NCI-H1436 treated with DMSO at 0.1 percent for 48 hours (cell line): ENCODE measurements at regions not wholly inside any gene's neighbourhood (a gene's known extent, or its start where the extent isn't known, plus 50 kb on each side); places are given as distances from the start of the nearest gene placed in this dataset.
"Not testable (repeated sequence)": the region's sequence is repeated elsewhere in the genome, so short reads cannot be mapped to it uniquely, and the experiment has no call there.

ENCODE experiments used
- DNase-seq: peaks from one replicate; lab custom pipeline; 2025; lab: John Stamatoyannopoulos, UW

DNA sequence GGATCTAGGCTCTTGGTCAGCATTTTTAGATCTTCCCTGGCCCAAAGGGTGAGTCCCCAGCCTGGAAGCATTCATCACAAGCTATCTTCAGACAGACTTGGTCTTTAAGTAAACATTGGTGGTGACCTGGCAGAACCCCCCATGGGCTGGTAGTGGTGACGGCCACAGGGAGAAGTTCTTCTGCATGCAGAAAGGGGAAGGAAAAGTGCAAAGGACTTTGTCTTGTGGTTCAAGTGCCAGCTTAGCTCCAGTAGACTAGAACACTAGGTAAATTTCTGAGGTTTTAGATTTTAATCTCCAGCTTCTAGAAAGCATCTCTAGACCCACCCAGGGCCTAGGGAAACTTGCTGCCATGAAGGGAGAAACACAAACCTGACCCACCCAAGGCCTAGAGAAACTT is 584.0 kb downstream of the CHSY3 start:
- DNase-seq, result no peak

DNA sequence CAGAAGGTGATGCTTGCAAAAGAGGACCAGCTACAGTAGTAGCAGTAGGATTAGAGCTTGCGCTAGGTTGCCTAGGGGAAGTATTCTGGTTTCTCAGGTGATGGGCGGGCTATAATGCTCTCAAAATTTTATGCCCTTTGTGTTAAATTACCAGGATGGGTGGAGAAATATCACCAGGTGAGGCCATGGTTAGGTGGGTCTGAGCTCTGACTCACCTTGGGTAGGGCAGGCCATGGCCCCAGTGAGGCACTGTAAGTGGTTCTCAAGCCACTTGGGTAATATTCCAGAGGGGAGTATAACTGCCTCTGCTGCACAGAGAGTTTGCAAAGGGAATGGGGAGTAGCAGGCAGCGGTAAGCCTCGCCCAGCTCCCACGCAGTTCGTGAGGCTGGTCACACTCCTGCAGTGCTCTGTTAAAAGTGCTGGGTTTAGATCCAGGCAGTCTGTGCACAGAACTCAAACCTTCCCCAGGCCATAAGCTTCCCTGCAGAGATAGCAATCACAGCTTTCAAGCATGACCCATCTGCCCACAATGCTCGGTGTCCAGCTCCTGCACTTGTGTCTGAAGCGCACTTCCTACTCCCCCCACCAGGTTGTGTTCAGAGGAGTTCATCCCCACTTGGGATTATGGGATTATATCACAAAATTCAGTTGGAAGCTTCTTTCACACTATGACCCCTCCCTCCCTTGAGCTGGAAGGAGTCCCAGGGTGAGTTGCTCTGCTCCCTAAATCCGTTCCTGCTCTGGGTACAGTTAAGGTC is 575.0 kb downstream of the CHSY3 start:
- no peak for DNase-seq

DNA sequence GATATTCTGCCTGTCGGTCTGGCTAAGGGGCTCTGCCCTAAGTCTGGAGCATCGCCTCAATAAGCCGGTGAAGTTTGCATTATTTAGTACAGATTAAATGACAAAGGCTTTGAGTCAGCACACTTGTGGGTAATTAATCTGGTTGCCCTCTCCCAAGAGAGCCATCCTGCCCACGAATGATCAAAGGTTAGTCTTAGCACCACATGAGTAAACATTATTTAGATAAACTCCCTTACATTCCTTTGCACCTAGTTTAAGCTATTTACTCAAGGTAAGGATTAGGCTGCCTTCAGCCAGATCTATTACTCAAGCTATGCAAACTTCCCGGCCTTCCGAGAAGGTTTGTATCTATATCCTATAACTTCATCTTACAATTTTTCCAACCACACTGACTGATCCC is 572.1 kb downstream of the CHSY3 start:
- no peak for DNase-seq

DNA sequence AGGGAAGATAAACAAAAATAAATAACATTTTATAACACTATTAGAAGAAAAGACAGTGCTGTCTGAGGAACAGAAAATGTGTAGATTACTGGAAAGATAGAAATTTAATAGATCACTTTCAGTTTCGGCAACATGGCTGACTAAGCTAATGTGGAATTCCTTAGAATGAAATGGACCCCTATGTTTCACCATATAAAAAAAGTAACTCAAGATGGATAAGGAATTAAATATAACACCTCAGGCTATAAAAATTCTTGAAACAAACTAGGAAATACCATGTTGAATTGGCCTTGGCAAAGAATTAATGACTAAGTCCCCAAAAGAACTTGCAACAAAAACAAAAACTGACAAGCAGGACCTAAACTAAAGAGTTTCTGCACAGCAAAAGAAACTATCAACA is 558.3 kb downstream of the CHSY3 start:
- no peak for DNase-seq

DNA sequence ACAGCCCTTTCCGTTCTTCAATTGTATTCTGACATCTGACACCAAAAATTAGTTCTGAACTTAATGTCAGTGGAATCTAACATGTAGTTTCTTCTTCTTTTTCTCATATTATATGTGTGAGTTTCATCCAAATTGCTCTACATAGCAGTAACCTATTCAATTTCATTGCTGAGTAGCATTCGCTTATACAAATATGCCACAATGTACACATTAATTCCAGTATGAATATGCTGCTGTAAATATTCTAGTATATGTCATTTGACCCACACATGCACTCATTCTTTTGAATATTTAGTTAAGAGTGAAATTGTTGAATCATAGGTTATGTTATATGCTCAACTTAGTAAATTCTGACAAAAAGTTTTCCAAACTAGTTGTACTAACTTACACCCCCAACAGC is 550.9 kb downstream of the CHSY3 start:
- no peak for DNase-seq

DNA sequence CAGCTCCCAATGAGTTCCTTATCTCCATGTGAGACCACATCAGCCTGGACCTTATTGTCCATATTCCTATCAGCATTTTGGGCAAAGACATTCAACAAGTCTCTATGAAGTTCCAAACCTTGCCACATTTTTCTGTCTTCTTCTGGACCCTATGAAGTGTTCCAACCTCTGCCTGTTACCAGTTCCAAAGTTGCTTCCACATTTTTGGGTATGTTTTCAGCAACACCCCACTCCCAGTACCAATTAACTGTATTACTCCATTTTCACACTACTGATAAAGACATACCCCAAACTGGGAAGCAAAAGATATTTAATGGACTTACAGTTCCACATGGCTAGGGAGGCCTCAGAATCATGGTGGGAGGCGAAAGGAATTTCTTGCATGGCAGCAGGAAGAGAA is 548.5 kb downstream of the CHSY3 start:
- DNase-seq, result no peak

DNA sequence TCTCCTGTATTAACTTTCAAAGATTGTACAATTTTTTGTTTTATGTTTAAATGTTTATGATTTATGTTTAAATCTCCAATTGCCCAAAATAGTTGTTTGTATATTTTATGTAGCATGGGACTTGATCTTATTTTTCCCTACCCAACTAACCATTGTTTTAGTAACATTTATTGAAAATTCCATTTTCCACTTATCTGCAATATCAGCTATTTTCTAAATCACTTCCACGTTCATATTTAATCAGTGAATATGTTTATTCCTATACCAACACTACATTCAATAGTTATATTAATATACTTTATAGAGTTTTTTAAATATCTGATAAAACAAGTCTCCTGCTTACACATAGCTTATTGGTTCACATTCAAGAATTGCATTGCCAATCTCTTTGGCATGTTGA is 532.2 kb downstream of the CHSY3 start:
- no peak for DNase-seq

DNA sequence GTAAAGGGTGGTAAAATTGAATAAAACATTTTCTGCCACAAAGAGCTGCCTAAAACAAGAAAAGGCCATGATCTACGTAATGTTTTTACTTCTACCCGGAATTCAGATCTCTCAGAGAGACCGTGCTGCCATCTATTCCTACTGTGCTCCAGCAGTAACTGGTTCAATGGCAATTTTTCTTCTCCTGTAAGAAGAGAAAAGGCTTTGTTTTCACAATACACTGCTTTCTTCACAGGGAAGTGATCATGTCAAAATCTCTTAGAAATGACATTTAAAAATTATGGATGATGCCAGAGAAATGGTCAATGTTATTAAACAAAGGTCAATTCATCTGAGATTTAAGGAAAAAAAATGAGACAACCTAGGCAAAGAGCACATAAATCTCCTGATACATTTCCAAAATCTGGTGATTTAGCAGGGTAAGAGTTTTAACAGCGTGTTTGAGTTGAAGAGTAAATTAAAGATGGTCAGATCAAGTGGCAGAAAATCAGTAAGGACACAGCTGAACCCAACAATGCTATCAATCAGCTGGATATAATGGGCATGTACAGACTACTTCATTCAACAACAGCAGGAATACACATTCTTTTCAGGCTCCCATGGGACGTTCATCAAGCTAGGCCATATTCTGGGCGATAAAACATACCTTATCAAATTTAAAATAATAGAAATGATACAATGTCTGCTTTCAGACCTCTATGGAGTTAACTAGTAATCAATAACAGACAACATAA is 523.1 kb downstream of the CHSY3 start:
- no peak for DNase-seq

DNA sequence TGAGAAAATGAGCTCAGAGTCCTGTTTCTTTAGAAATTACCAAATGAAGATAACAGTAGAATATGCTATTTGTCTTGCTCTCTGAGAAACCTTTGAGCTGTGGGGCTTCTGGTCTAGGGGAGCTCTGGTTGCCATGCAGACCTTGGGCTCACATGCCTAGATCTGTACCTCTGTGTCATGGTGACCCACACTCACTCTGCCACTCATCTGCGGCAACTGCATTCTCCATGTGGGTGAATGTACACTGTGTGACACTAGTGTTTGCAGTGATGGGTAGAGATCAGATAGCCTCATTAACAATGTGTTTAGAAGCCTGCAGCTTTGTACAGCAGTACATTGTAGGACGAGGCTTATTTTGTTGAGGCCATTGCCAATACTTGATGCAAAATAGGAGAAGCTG is 521.2 kb downstream of the CHSY3 start:
- no peak for DNase-seq

DNA sequence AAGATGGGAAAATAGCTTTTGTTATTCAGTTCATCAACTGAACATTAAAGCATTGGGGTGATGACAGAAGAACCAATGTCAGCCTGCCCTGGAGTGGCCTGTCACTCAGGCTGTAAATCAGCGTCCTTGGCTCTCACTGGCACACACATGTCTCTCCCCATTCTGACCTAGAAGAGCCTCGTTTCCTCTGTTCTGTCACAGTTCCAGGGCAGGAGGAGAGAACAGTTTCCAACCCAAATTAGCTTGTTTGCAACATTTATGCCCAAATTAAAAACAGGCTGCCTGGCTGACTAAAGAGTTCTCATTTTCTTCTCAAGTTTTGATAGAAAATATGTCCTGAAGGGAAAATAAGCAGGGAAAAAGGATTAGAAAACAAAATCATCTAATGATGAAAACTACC is 520.1 kb downstream of the CHSY3 start:
- no peak for DNase-seq

DNA sequence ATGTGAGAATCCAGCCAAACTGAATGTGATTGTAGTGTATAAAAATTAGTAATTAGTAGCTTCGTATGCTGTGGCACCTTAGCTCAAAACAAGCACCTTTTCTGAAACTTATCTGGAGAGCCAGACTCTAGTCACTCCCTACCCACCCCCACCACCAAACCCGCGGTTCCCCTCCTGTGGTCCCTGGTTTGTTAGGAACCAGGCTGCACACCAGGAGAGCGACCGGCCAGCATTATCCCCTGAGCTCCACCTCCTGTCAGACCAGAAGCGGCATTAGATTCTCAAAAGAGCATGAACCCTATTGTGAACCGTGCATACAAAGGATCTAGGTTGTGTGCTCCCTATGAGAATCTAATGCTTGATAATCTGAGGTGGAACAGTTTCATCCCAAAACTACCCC is 498.6 kb downstream of the CHSY3 start:
- no peak for DNase-seq

DNA sequence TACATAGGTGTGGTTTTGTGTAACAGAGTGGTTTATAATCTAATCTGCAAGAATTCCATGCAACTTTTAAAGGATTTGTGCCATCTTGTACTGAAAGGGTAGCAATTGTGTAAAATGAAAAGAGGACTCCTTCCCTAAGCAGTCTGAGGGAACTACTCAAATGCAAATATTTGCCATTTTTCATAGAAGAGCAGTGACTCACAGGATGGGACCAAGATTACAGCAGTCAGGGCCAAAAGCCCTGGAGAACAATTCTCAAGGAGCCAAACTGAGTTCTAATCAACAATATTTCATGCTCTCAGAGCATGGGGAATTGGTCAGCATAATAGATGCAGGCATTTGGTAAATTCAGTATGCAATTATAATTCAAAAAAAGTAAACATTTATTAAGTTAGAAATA is 495.8 kb downstream of the CHSY3 start:
- no peak for DNase-seq

DNA sequence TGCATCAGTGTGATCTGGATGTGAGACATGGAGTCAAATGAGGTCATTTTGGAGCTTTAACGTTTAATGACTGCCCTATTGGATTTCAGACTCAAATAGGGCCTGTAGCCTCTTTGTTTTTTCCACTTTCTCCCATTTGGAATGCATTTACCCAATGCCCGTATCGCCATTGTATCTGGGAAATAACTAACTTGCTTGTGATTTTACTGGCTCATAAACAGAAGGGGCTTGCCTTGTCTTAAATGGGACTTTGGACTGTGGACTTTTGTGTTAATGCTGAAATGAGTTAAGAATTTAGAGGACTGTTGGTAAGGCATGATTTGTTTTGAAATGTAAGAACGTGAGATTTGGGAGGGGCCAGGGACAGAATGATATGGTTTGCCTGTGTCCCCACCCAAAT is 494.6 kb downstream of the CHSY3 start:
- no peak for DNase-seq

DNA sequence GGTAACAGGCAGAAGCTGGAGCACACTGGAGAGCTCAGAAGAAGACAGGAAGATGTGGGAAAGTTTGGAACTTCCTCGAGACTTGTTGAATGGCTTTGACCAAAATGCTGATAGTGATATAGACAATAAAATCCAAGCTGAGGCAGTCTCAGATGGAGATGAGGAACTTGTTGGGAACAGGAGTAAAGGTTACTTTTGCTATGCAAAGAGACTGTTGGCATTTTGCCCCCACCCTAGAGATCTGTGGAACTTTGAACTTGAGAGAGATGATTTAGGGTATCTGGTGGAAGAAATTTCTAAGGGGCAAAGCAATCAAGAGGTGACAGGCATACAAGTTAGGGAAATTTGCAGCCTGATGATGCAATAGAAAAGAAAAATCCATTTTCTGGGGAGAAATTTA is 493.5 kb downstream of the CHSY3 start:
- not testable (repeated sequence) for DNase-seq

DNA sequence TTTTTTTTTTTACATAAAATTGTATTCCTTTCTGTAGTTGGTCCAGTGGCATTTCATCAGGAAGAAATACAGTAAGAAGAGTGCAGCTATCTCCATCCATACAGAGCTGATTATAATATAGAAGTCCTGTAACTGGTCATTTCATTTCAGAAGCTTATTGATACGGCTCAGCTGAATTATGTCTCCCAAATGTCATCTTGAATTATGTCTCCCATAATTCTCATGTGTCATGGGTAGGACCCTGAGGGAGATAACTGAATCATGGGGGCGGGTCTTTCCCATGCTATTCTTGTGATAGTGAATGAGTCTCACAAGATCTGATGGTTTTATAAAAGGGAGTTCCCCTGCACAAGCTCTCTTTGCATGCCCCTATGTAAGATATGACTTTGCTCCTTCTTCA is 492.9 kb downstream of the CHSY3 start:
- DNase-seq, result no peak

DNA sequence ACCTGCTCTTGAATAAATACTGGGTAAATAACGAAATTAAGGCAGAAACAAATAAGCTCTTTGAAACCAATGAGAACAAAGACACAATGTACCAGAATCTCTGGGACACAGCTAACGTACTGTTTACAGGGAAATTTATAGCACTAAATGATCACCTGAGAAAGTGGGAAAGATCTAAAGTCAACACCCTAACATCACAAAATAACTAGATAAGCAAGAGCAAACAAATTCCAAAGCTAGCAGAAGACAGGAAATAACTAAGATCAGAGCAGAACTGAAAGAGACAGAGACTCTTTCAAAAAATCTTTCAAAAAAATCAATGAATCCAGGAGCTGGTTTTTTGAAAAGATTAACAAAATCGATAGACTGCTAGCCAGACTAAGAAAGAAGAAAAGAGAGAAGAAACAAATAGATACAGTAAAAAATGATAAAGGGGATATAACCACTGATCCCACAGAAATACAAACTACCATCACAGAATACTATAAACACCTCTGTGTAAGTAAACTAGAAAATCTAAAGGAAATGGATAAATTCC is 487.5 kb downstream of the CHSY3 start:
- DNase-seq, result not testable (repeated sequence)

DNA sequence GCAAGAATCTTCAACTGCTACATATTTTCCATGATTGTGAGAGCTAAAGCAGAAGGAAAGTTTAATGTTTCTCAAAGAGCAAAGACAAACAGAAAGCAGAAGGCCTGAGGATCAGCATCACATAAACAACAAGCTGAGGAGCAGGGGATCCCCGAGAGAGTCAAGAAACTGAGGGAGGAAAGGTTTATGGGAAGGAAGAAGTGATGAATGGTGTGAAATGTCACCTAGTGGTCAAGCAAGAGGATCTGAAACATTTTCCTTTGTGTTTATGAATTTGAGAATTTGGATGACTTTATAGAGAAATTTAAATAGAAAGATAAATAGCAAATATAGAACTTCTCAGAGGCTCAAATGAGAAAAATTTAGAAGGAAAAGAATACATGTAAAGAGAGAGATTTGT is 481.9 kb downstream of the CHSY3 start:
- no peak for DNase-seq

DNA sequence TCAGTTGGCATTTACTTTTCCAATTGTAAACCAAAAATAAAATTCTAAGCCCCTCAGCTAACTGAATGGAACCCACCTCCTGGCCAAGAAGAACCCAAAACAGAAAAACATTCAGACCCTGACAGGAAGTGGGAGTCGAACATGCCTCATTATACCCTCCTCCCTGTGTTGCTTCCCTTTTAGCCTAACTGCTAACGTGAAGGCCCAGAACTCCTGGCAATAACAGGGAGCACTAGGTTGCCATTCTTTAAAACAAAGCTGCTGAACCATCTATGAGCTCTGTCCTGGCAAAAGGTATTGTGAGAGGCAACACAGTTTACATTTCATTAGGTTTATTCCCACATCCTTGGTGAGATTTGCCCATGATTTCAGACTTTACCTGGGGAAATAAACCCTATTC is 481.4 kb downstream of the CHSY3 start:
- no peak for DNase-seq

DNA sequence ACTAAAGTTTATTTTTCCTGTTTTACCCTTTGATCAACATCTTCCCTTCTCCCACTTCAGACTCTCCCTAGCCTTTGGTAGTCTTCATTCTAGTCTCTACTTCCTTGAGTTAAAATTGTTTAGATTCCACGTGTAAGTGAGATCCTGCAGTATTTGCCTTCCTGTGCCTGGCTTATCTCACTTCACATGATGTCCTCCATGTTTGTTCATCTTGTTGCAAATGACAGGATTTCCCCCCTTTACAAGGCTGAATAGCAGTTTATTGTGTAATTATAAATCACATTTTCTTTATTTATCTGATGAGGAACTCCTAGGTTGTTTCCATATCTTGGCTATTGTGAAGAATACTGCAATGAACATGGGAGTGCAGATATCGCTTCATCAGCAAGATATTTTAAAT is 461.7 kb downstream of the CHSY3 start:
- no peak for DNase-seq

DNA sequence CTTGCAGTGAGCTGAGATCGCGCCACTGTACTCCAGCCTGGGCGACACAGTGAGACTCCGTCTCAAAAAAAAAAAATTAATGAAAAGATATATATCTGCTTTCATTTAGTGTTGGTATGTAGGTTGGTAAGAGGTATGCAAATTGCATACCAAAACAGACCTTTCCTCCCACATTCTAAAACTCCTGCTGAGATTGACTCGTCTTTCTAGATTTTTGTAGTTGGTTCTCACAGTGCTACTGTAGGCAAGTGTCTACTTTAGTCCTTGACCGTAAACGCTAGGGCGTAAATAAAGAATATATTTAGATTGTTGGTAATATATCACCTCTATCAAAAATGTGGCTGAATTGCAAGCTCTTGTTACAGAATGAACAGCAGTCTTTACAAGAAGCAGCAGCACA is 445.9 kb downstream of the CHSY3 start:
- DNase-seq, result no peak

DNA sequence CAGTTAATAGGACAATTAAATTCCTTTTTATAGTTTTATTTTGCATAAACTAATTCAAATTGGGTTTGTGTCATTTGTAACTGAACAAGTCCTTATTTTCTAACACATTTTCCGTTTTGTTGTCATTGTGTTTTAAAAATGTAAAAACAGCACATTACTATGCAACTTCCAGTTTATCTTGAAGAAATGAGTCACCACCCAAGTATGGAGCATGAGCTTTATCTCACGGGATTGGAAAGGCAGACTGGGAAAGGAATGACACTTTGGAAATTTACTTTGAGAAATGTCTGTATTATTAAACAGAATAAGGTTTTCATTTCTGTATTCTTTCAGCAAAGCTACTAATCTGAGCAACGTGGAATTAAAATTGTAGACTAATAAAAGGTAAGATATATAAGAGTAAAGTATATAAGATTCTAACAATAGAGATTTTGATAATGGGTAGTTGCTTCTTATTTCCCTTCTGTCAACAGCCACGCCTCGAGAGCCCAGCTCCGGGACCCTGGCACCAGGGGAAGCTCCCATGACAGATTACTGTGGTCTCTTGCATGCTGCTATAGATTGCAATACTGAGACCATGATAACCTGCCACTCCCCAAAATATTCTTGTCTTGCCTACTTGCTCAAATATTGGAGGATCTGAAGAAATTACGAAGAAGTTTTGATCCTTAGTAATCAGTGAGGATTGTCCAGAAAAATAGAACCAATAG is 433.1 kb downstream of the CHSY3 start:
- no peak for DNase-seq

DNA sequence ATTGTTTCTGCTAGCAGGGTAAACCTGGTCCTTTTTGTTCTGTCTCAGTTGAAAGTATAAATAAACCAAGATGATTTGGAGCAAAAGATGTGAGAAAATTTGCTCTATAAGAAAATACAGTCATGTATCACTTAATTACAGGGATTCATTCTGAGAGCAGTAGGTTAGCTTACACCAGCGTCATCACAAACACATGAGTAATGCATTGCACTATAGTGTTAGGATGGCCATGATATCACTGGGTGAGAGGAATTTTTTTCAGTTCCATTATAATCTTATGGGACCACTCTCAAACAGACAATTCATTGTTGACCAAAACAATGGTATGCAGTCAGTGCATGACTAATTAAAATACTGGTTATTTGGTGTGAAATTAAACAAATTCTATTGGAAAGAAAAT is 430.9 kb downstream of the CHSY3 start:
- DNase-seq, result no peak

DNA sequence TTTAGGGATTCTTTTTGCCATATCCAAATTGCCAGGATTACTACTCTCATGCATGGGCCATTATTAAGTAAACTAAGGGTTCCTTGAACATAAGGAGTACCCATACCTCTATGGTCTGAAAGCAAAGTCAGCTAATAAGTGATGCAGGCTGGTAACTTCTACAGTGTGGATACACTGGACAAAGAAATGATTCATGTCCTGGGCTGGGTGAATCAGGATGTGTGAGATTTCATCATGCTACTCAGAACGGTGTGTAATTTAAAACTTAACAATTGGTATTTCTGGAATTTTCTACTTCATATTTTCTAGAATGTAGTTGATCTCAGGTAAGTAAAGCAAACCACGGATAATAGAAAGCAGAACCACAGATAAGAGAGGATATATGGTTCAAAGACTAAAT is 428.8 kb downstream of the CHSY3 start:
- no peak for DNase-seq
